HG03521 (cell line): ENCODE measurements at regions not wholly inside any gene's neighbourhood (a gene's known extent, or its start where the extent isn't known, plus 50 kb on each side); places are given as distances from the start of the nearest gene placed in this dataset.
A peak's percentile ranks its signal among the peaks of the same experiment; 100 is the strongest.

Source experiments
- ATAC-seq: cut with Tn5 transposase; IDR thresholded peaks from one replicate; pipeline ENCODE4 v1.9.1; 2021; ENCODE audit warnings: mild to moderate bottlenecking, moderate library complexity; ENCODE audit not compliant: unreplicated experiment

DNA sequence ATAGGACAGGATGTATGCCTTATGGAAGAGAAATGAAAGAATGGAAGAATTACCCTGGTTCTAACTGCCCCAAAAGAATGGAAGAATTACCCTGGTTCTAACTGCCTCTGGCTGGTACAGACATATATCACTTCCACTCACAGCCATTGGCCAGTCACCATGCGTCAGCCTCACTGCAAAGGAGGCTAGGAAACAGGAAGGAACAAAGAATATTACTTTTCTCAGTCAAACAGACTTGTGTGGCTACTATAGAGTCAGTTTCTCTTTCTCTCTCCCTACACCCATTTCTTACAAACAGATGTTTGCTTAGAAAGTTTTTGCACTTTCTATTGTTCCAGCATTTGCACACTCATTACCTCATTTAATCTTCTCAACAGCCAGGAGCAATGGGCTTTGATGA is 1111.1 kb upstream of the KLHL29 start:
- ATAC-seq: no peak

DNA sequence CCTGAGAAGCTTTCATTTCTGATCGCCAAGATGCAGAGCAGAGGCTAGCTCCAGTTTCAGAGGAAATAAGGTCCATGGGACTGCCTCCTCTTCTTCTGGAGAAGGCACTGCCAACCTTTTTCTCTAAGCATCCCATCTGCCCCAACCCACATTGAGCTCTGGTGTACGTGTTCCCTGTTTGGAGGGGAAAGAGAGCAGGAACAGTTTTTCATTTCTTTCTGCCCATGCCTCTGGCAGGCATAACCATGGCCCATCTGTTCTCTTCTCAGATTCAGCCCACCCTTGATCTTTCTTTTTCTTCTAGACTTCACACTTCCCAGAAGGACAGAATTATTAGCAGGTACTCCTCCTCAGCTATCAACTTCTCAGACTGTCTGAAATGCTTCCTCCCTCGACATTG is 1110.3 kb upstream of the KLHL29 start:
- no peak for ATAC-seq

DNA sequence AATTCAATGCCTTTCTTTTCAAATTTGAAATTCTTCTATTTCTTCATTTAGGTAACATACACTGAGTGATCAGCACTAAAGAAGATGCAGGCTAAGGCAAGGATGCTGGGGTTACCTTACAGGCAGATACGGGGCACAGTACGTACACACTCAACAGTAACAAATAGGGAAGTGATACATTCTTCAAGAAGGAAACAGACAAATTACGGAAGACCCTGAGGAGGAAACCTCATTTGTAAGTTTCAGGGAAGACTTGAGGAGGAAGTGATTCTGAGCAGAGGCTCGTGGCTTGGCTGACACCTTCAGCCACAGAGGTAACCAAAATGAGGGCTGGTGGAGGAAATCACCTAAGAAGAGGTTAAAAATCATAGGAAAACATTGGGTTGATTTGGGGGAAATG is 1108.3 kb upstream of the KLHL29 start:
- ATAC-seq: peak; percentile 70

DNA sequence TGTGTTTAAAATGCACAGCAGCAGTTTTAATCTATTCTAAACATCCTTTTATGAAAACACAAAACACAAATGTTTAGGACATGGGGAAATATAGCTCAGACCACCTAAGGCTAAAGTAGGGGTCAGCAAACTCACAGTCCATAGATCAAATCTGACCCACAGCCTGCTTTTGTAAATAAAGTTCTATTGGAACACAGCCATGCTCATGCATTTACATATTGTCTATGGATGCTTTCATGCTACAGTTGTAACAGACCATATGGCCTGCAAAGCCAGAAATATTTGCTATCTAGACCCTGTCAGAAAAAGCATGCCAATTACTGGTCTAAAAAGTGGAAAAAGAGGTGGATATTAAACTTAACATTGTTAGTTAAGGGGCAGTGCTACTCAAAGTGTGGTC is 1105.4 kb upstream of the KLHL29 start:
- ATAC-seq: no peak

DNA sequence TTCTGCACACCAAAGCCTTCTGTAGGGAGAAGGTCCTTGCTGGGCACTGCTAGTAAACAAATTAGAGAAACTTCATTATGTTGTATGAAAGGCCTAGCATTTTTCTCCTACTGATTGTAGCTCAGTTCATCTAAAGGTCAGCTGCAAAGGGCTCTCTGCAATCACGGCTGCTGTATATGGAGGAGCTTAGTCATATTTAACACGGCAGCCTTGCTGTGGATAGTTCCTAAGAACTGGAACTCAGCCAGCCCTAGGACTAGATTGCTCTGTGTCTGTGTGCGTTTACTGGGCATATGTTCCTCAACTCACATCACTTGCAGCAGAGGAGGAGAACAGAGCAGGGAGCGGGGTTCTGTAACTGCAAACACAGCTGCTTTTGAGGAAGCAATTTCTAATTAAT is 1103.9 kb upstream of the KLHL29 start:
- no peak for ATAC-seq

DNA sequence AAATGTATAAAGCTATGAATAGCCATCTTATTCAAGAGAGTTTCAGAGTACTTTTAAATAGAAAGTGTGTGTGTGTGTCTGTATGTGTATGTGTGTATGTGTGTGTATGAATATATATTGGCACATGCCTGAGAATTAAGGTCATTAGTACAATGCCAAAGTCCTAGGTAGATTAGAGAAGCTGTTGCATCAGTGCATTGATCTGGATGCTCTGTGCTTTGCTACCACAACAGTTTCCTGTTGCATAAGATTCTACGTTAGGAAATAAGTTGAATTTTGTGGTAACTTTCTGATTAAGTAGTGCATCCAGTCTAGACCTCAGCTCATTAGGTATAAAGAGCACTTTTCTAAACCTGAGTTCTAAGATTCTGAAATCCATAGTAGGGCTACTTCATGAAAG is 1102.8 kb upstream of the KLHL29 start:
- no peak for ATAC-seq

DNA sequence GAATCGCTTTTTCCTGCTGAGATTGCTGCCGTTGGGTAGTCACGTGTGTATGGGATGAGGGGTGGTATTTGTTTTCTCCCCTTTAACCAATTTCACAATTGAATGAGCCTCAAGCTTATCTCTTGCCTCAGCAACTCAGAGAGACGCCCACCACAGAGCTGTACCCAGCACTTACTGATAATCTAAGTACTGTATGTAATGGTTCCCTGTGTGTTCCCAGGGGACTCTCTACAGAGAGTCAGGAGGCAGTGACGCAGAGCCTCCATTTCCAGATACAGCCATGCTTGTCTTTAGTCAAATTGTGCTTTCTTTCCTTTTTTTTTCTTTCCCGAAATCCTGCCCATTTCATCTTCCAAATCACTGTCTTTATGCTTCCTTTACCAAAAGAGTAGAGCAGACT is 1102.1 kb upstream of the KLHL29 start:
- no peak for ATAC-seq

DNA sequence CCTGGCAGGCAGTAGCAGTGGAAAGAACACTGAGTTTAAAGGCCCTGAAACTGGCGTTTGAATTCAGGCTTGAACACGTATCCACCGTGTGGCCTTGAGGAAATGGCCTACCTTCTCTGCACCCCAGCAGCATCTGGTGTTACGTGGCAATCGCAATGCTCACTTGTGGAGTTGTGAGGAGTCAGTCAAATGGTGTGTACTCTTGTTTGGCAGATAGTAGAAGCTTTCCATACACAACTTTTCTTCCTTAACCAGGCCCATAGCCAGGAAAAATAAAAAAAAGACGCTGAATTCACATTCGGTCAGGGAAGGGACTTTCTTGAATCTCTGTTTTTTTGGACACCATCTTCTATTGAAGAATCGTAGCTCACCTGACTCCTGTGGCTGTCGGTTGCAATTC is 1101.5 kb upstream of the KLHL29 start:
- no peak for ATAC-seq

DNA sequence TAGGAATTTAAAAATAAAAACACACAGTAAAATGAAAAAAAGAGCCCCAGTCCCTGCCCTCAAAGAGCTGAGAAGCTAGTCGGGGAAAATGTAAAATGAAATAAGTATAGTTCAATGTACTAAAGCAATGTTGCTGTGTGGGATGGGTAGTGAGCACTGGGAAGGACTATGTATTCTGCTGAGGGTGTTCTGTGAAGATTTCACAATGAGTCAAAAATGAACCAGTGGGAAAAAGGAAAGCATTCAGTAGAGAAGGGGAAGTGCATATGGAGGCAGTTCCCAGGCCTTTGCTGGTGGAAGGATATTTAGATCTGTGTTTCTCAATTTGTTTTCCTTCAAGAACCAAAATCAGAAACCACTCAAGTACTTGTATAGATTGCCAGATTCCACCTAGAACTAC is 1094.7 kb upstream of the KLHL29 start:
- no peak for ATAC-seq

DNA sequence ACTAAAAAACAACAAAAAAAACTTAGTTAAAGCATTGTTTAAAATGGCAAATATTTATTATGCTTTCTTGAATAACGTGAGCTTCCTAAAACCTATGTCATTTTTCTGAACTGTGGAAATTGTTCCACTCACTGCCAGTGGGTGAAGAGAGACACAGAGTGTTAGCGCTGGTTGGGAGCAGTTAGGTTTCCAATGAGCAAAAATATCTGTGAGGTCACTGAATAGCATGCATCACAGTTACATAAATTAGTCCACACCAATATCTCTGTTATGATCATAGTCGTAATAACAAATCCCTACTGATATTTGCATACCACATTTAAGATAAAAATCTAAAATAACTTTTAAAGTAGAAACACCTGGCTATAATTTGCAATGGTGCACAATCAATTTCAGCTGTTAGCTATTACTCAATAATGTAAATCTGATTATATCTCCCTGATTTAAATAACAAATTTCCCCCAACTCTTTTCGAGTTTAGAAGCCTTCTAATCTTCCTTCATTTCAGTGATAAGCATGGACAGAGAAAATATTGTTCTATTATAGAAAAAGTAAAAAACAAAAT is 1094.0 kb upstream of the KLHL29 start:
- ATAC-seq: no peak

DNA sequence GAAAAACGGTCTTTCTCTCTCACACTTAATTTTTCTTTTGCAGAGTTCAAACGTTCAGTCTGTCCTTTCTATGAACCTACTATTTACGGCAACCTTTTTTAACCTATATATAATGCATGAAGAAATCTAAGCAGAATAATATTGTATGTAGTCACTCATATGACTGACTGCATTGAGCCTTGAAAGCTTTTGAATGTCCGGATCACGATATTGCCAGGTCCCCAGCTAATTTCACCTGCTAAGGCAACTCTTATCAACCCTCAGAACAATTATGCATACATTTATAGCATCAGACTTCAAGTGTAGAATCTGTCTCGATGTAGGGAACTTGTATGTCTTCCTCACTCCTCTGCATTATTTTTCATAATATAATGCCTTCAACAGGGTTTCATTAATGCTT is 1083.8 kb upstream of the KLHL29 start:
- no peak for ATAC-seq

DNA sequence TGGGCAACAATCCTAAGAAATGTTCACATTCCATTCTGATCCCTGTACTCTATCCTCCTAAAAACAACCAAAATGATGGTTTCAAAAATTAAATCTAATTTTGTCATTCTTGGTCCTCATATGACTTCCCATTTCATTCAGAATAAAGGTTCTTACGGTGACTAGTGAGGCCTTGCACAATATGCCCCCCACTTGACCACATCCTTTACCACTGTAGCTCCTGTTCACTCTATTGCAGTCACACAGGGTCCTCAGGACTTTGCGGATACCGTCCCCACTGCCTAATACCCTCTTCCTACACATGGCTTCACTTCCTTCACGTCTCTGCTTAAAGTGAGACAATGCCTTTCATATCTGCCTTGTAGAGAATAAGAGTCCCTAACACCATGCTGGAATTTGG is 1058.7 kb upstream of the KLHL29 start:
- no peak for ATAC-seq

DNA sequence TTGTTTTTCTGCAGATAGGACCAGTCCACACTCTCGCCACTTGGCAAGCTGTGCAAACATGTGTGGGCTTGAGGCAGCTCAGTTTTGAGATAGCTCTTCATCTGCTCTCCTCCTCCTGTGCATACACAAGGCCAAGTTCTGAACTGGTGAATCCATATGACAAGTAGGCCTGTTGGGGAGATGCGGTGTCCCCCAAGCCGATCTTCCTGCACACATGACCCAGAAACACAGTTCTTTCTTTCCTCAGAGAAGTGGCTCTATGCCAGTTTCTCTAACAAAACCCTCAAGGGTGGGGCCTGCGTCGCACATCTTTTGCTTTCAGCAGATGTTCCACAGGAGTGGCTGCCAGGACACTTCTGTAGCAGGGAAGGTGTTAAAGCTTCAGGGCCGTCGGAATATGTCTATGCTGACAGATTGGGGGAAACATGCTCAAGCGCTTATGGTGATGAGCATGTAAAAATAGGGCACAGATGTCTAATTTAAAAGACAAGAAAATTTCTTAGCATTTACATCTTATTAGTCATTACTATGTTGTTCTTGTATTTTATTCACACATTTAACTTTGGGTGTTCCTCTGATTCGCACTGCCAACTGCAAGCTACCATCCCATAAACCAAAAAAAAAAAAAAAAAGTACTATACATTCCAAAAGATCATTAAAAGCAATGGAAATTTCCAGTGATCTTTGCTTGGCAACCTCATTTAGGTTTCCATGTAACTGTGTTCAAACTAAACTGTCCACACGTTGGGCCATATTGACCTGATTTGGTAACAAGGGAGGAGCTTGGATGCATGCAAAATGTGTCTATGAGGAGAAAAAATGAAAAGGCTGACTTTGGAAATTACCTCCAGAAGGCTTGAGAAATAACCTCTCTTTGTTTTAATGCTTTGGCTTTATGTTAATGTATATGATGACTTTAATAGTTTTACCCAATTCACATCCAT is 1055.5 kb upstream of the KLHL29 start:
- ATAC-seq: no peak

DNA sequence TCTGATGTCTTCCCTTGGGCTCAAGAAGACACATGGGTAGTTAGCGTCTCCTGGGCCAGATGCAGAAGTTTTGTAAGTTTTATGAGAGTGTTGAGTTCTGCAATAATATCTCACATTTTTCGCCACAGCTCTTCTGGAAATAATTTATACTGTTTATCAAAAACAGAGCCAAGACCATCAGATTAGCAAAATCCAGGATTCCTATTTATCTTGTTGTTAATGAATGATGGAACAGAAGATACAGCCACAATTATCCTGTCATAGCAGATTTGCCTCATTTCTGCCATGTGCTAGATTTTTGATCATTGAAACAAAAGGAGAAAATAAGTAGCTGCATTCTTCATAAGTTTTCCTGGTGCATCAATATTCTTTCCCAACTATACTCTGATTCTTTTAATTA is 1048.6 kb upstream of the KLHL29 start:
- ATAC-seq: no peak

DNA sequence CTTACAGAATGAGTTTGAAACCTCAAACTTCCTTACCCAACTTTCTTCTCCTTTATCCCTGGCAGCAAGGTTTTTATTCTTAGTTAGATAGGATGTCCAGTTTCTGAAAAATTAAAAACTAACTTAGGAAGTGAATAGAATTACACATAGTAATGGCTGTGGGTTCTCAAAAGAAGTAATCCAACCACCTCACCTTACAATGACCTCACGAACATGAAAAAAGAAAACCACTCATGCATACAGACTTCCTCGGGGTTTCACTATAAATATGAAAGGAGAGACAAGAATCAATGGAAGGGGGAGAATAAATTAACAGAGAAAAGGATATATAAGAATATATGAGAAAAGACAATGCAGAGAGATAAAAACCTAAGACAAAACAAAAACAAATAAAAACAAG is 1044.3 kb upstream of the KLHL29 start:
- no peak for ATAC-seq

DNA sequence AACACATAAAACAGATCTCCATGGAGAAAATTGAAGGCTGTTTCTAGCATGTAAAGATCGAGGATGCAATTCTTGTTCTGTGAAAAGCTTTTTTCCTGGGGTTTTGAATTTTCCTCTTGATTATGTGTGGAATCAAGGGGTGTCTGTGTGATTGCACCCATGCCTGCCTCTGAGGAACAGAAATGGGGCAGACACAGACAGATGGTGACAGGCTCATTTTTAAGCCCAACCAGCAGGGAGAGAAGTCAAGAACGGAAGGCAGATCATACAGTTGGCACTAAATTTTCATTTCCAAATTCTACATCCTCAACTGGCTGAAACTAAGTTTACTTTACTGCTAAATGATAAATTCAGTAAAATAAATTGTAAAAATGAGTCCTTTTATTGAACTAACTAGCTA is 1037.7 kb upstream of the KLHL29 start:
- no peak for ATAC-seq

DNA sequence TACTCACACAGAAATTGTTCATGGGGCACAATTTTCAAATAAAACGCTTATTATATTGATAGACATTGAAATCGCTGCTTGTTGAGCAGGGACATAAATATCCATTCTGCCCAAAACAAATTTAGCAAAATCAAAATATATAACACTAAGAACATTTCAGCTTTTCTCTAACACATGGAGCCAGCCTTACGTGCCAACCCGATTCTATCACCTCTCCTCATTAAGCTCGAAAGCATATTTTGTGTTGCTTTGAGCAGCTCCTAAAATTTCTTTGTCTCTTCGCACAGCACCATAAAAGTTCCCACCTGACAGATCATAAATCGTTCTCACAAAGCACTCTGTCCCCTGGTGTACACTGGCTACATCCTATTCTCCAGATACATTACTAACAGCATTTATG is 1034.4 kb upstream of the KLHL29 start:
- ATAC-seq: no peak

DNA sequence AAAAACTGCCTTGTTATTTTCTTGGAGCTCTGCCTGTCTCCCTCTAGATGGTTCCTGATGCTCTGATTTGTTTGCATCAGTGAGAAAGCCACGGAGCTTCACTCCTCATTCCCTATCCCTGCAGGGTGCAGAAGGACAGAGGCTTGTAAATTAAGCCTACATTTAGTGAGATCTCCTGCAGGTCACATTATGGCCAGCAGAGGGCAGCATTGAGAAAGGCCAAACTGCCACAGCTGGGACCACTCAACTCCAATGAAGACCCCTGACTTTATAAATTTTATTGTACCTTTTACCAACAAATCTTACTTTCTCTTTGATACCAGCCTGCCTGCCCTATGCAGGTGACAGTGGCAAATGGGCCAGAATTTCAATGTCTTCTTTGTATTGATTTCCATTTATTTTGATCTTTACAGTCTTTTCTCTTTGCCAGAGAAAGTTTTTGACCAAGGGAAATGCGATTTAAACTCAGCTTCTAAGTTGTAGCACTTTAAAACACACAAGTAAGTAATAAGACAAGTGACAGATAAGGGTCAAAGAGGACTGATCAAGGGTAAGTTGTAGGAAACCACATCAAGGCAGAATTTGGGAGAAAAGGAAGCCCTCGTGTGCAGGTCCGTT is 1029.1 kb upstream of the KLHL29 start:
- ATAC-seq: no peak

DNA sequence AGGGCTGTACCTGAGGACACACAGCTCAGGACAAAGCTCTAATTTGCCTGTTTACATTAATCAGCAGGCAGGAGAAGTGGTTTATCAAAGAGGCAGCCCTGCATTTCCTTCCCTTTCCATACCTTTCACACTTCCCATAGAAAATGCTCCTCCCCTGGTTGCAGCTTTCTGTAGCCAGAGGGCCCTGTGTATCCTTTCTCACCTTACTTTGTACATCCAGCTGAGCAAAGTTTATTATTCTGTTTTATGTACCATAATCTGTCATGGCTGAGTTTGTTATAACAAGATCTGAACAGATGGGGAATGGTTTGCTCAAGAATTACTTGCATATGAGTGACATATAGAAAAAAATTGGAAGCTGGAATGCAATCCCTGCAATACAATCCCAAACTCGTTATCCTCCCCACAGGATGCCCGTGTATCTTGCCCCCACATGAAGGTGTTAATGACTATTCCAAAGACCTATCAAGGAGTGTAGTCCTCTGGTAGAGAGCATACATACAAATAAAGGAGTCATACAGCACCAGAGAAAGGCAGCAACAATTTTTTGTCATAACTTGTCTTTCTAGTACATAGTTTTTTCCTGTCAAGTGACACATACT is 1025.8 kb upstream of the KLHL29 start:
- ATAC-seq: no peak

DNA sequence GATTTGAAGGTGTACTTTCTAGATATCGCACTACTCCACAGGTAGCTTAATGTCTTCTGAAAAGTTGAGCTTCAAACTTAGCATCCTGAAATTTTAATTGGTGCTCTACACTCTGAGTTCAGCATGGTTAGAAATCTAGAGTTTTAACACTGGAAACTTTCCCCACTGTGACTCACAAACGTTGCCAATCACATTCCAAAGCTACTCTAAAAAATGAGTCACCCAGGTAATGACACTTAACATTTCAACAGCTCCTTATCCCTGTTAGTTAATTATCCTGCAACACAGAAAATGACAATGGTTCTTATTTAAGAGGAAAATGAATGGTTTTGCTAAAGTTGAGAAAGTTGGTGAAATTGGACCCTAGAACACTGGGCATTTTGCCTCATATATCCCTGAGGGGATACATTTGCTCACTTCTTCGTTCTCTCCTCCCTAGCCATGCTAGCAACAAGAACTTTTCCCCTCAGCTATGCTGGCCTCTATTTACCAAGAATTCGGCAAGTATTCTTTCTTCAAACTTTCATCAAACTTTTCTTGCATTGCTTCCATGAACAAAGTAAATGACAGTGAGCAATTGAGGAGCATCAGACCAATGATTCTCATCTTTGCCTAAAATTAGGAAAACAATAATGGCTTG is 1024.1 kb upstream of the KLHL29 start:
- no peak for ATAC-seq

DNA sequence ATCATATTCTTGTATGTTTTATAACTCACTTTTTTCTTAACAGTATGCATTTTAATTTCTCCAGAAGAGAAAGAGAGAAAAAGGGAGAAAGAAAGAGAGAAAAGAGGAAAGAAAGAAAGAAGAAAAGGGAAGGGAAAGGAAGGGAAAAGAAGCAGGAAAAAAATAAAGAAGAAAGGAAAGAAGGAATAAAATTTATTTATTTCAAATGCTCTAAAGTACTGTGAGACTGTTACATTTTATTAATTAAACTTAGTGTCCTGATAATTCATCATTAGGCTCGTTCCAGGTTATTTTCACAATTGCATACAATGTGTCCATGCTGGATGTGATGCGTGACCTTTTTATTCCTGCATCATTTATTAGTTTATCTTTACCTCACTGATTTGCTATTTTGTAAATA is 1023.4 kb upstream of the KLHL29 start:
- no peak for ATAC-seq
